ENCODE measurements at regions not wholly inside any gene's neighbourhood (a gene's known extent, or its start where the extent isn't known, plus 50 kb on each side); places are given as distances from the start of the nearest gene placed in this dataset.

DNA sequence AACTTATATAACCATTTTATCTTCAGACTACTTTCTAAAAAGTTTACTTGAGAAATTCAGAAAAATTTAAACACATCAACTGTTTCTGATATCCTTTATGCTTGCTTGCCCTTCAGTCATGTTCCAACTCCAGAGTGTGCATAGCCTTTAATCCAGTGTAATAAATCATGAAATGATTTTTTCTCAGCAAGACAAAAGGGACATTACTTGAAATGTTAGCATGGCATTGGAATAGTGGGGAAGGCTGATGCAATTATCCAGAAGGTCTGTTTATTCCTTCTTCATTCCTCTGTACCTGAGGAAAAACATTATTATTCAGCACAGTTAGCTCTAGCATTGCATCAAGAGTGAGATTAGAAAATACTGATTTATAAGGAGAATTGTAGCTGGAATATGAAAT lies 209.9 kb downstream of the SLC7A11 start:
- TF ChIP-seq, protein P1, sequence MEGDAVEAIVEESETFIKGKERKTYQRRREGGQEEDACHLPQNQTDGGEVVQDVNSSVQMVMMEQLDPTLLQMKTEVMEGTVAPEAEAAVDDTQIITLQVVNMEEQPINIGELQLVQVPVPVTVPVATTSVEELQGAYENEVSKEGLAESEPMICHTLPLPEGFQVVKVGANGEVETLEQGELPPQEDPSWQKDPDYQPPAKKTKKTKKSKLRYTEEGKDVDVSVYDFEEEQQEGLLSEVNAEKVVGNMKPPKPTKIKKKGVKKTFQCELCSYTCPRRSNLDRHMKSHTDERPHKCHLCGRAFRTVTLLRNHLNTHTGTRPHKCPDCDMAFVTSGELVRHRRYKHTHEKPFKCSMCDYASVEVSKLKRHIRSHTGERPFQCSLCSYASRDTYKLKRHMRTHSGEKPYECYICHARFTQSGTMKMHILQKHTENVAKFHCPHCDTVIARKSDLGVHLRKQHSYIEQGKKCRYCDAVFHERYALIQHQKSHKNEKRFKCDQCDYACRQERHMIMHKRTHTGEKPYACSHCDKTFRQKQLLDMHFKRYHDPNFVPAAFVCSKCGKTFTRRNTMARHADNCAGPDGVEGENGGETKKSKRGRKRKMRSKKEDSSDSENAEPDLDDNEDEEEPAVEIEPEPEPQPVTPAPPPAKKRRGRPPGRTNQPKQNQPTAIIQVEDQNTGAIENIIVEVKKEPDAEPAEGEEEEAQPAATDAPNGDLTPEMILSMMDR (IDR thresholded peaks at IDR 0.05) = no peak
- TF ChIP-seq POLR2AphosphoS5 (IDR thresholded peaks at IDR 0.05) = no peak

Measured in upper lobe of left lung (tissue), 4 donors.